Hematopoietic multipotent progenitor cell treated with erythropoietin and hydrocortisone succinate and interleukin-3 and kit ligand, for 15 days (in vitro differentiated cells): ENCODE measurements at regions not wholly inside any gene's neighbourhood (a gene's known extent, or its start where the extent isn't known, plus 50 kb on each side); places are given as distances from the start of the nearest gene placed in this dataset.

Experiments used
- DNase-seq: peaks from one replicate; pipeline ENCODE4 v3.0.0-alpha.2; 2015; ENCODE audit warnings: low spot score

GRCh38 chr6:2426561-2427340, 181.3 kb upstream of the GMDS start:
- no peak for DNase-seq

DNA sequence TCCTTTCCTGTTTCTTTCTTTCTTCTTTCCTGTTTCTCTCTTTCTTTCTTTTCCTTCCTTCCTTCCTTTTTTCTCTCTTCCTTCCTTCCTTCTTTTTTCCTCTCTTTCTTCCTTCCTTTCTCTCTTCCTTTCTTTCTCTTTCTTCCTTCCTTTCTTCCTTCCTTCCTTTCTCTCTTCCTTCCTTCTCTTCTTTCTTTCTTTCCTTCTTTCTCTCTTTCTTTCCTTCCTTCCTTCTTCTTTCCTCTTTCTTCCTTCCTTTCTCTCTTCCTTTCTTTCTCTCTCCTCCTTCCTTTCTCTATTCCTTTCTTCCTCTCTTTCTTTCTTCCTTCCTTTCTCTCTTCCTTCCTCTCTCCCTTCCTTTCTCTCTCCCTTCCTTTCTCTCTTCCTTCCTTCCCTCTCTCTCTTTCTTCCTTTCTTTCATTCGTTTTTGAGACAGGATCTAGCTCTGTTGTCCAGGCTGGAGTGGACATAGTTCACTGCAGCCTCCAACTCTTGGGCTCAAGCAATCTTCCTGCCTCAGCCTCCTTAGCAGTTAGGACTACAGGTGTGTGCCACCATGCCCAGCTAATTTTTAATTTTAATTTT, 170.8 kb upstream of the GMDS start:
- no peak for DNase-seq

DNA sequence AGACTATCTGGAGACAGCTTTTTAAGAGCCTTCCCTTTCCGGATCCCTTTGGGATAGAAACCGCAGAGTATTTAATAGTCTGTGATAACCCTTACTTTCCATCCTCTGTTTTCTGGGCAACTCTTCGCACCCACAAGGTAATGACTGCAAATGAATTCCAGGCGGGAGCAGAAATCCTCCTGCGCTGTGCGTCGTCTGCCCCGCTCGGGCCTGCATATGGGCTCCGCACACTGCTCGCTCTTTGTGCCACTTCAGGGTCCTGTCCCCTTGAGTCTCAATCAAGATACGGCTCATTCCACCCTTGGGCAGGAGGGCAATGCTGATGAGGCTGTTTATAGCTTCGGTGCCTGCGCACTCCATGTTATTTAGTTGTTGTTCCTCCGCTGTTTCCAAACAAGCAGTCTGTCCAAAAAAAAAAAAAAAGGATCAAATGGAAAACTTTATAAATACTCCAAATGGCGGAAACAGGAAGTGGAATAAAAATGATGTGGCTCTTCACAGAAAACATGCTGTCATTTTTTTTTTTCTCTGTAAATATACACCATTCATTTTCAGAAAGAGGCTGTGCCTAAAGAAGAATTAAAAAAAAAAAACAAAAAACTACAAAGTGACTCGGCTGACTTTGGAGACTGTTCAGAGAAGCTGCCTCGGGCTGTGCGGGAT, 169.6 kb upstream of the GMDS start:
- no peak for DNase-seq

DNA sequence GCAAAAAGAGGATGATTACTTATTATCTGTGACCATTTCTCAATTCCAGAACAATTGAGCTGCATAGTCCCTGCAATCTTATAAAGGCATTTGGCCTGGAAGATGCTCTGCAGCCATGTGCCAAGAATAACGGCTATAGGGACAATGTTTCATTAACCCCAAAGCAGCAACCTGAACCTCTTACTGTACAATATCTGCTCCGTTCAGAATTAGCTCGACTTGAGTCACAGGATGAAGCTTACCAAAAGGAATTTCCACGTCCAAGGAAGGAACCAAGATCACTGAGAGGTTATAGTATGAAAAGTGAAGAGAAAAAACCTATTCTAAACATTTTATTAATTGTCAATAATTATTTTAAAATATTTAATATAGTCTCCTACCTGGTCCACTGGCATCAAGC, 167.3 kb upstream of the GMDS start:
- DNase-seq, result no peak

GRCh38 chr6:2410656-2411380, 165.4 kb upstream of the GMDS start:
- no peak for DNase-seq

DNA sequence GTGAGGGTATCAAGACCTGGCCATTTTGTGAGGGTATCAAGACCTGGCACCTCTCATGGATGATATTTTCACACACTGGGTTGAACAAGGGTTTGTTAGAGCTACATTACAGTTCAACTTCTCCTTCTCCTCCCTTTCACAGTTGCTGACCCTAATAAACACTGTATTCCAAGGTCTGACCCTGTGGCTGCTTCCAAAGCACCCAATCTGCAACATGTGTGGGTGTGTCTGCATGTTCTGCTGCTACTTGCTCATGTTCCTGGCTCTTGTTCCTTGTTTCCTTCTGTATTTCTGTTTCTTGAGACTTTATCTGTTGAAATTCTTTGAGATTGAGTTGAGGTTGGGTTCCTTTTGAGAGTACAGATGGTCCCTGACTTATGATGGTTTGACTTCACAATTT, 162.1 kb upstream of the GMDS start:
- DNase-seq, result no peak

- no peak for DNase-seq
Measured at GRCh38 chr6:2404211-2404929, 159.0 kb upstream of the GMDS start.

DNA sequence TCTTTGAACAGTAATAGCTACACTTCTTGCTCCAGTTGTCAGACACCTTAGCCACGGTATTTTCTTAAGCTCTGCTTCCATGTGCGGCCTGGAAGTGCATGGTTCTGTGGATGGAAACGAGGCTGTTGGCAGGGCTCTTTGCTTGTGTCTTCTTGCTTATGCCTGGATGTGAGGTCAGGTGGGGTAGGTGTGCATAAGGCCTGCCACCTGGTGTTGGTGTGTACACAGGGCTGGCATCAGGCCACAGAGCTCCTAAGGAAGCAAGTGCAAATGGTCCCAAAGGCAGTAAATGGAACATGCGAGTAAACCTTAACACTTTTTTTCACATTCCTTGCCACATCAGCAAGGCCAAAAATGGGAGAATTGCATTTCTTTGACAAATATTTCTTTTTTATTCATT, 158.1 kb upstream of the GMDS start:
- no peak for DNase-seq

GRCh38 chr6:2396846-2397630, 151.6 kb upstream of the GMDS start:
- DNase-seq, result no peak

- no peak for DNase-seq
Measured at GRCh38 chr6:2396042-2396657, 150.7 kb upstream of the GMDS start.

- no peak for DNase-seq
Measured at GRCh38 chr6:2388554-2389324, 143.3 kb upstream of the GMDS start.

DNA sequence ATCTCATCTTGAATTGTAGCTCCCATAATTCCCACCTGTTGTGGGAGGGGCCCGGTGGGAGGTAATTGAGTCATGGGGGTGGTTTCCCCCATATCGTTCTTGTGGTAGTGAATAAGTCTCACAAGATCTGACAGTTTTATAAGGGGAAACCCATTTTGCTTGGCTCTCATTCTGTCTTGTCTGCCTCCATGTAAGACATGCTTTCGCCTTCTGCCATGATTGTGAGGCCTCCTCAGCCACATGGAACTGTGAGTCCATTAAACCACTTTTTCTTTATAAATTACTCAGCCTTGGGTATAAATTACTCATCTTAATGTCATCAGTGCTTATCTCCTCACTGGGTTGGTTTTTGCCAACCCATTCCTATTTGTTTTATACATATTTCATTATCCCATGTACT, 142.0 kb upstream of the GMDS start:
- no peak for DNase-seq

GRCh38 chr6:2385471-2385983, 140.1 kb upstream of the GMDS start:
- DNase-seq, result no peak

DNA sequence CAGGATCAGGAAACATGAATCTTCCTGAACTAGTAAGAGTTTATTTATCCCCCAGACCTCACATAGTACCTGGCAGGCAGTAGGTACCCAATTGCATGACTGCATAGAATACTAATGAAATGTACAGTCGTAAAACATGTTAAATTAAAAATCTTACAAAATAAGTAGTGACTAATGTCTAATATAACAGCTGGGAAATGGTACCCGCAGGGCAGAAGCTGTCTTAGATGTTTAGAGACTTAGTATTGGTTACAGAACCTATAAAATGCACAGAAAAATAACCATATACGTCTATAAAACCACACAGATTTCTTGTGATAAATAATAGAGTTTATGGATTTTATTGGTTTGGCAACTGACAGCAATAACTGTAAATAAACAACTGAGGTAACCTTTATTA, 139.1 kb upstream of the GMDS start:
- no peak for DNase-seq

GRCh38 chr6:2381872-2382661, 136.7 kb upstream of the GMDS start:
- no peak for DNase-seq

DNA sequence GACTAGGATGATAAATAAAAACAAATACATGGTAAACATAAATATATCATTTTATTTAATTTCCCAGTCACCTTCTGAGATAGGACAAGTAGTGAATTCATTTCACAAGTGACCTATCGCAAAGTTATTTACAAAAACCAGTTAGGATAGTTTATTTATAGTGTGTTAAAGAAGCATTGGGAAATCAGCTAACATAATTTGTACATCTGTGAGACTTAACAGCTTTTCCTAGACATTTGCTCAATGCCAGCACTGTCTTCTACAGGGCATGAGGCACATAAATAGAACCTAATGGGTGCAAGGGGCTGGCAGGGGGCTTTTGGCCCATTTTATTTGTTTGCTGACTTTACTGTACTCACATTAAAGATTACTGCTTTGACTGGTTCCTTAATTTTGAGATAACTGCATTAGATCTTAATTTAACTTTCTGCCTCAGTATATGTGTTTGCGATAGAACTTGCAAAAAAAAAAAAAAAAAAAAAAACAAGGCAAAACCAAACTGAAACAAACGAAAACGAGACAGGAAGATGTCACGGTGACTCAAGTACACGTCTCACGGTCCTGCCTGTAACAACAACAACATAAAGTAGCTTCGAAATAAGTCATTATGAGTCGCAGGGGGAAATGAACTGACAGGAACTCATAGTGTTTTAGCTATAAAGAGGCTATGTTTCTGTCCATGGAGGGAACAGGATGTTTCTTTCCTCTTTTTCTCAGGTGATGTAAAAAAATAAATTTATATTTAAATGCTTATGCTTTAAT, 133.7 kb upstream of the GMDS start:
- DNase-seq, result no peak

DNA sequence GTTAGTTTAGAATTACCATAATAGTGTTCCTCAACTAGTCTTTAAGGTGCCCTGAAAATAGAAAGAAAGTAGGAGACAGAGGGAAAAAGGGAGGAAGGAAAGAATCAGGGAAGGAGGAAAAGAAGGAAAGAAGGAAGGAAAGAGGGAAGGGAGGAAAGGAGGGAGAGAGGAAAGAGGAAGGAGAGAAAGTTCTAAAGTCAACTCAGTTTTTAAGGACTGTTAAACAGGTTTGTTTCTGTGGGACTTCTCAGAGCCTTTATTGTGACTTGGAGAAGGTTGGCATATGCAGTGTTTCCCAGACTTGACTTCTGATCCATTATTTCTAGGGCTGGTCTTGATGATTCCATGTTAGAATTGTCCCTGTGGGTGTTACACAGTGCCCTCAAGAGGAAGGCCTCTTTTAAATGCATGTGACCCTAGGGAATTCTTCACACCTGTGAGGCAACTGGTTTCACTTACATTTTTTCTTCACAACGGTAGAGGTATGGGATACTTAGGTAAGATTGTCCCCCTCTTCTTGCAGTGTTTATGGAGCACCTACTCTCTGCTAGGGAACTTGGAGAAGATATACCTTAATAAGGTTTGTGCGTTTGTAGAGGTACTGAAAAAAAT, 132.7 kb upstream of the GMDS start:
- DNase-seq, result no peak
